PC-3 (cell line): ENCODE measurements at regions not wholly inside any gene's neighbourhood (a gene's known extent, or its start where the extent isn't known, plus 50 kb on each side); places are given as distances from the start of the nearest gene placed in this dataset.

ENCODE experiments used
- ATAC-seq: fragments of 200-7000 bp; cut with Tn5 transposase; 2 replicates; pipeline ENCODE4 v1.9.1; 2020; ENCODE audit warnings: mild to moderate bottlenecking, moderate library complexity
- BruUV-seq: library from RNA; stranded (reverse); fragments of 400-500 nt; replicated peaks from 2 replicates; lab custom pipeline; 2021; lab: Mats Ljungman, UMichigan
- CTCF ChIA-PET: fragments of 300-600 bp; sonication (Branson Sonifier 250); formaldehyde crosslinking; loops from one replicate; lab custom pipeline; 2022; ENCODE audit warnings: antibody characterized with exemption; lab: Charles Lee
- POLR2A ChIA-PET: fragments of 300-600 bp; sonication (Branson Sonifier 250); formaldehyde crosslinking; loops from one replicate; lab custom pipeline; 2022; ENCODE audit warnings: antibody characterized with exemption; ENCODE audit not compliant: unreplicated experiment; lab: Charles Lee
- DNase-seq: peaks from one replicate; pipeline ENCODE4 v3.0.0-alpha.2; 2015
- H2AFZ ChIP-seq: fragments of 300-600 bp; sonication (generic); 2 replicates; pipeline ENCODE4 v1.6.0; 2016; ENCODE audit warnings: antibody characterized with exemption, low read length
- H3F3A ChIP-seq: fragments of 300-600 bp; sonication (generic); one replicate; pipeline ENCODE4 v1.6.0; 2017; ENCODE audit warnings: antibody characterized with exemption, low read length, control low read depth, mild to moderate bottlenecking; ENCODE audit not compliant: unreplicated experiment
- H3K27ac ChIP-seq: fragments of 300-600 bp; sonication (generic); 2 replicates; pipeline ENCODE4 v1.5.1; 2016; ENCODE audit warnings: mild to moderate bottlenecking, low read length
- H3K27me3 ChIP-seq: fragments of 300-600 bp; sonication (generic); 2 replicates; pipeline ENCODE4 v1.6.1; 2016; ENCODE audit warnings: low read length, mixed read lengths
- H3K36me3 ChIP-seq: fragments of 300-600 bp; sonication (generic); 2 replicates; pipeline ENCODE4 v1.6.1; 2016; ENCODE audit warnings: low read depth, mixed run types, low read length, mixed read lengths
- H3K4me1 ChIP-seq: fragments of 300-600 bp; sonication (generic); 2 replicates; pipeline ENCODE4 v1.5.1; 2016; ENCODE audit warnings: low read length; ENCODE audit not compliant: insufficient read depth
- H3K4me2 ChIP-seq: fragments of 300-600 bp; sonication (generic); 2 replicates; pipeline ENCODE4 v1.6.0; 2016; ENCODE audit warnings: low read length
- H3K4me3 ChIP-seq: fragments of 300-600 bp; sonication (generic); 2 replicates; pipeline ENCODE4 v1.5.1; 2016; ENCODE audit warnings: mild to moderate bottlenecking, low read length, mixed read lengths
- H3K79me2 ChIP-seq: fragments of 300-600 bp; sonication (generic); 2 replicates; pipeline ENCODE4 v1.6.1; 2017; ENCODE audit warnings: low read length, mixed read lengths
- H3K9ac ChIP-seq: fragments of 300-600 bp; sonication (generic); 2 replicates; pipeline ENCODE4 v1.6.0; 2016; ENCODE audit warnings: mild to moderate bottlenecking, low read length
- H3K9me2 ChIP-seq: fragments of 300-600 bp; sonication (generic); replicated peaks from 2 replicates; pipeline ENCODE4 v1.6.1; 2016; ENCODE audit warnings: mixed run types, low read length, mixed read lengths
- H3K9me3 ChIP-seq: fragments of 300-600 bp; sonication (generic); 2 replicates; pipeline ENCODE4 v1.6.1; 2016; ENCODE audit warnings: low read length, mixed read lengths
- H4K20me1 ChIP-seq: fragments of 300-600 bp; sonication (generic); 2 replicates; pipeline ENCODE4 v1.6.1; 2016; ENCODE audit warnings: low read length, mixed read lengths
- EZH2 ChIP-seq: fragments of 300-600 bp; sonication (generic); IDR thresholded peaks from one replicate; pipeline ENCODE4 v1.6.1; 2017; ENCODE audit warnings: antibody characterized with exemption, mild to moderate bottlenecking, low read length; ENCODE audit not compliant: unreplicated experiment
- EZH2phosphoT487 ChIP-seq: fragments of 300-600 bp; sonication (generic); IDR thresholded peaks from 2 replicates; pipeline ENCODE4 v1.6.1; 2018; ENCODE audit warnings: mild to moderate bottlenecking, antibody characterized with exemption, low read length, borderline replicate concordance
- intact Hi-C: fragments of 100-400 bp; cut with micrococcal nuclease; formaldehyde crosslinking; loops from 2 replicates; pipeline ENCODE4 v1.9.0; 2023
- TF ChIP-seq, protein P1 (sequence below): fragments of 300-600 bp; sonication (generic); conservative IDR thresholded peaks from 2 replicates; pipeline ENCODE4 v1.5.1; 2017; ENCODE audit warnings: antibody characterized with exemption, low read depth, mild to moderate bottlenecking, low read length

DNA sequence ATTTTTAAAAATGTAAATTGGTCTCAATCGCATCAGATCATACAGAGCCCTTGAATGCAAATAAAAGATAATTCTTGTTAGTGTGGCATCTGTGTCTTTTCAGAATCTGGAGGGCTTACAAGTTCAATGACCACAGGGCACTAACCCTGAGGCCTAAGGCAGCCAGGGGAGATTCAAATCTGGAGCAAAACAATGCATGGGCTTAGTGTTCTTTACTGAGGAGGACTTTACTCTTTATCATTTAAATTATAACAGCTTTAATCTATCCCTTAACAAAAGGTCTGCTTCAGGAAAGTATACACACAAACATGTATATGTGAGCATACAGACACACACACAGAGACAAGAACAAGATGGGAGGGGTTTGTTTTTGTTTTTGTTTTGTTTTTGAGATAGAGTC is 51.0 kb upstream of the NSUN7 start:
- Histone ChIP-seq H3K9me3 (no peaks in the 10 kb centered on the region), H3K4me1 (no peaks in the 10 kb centered on the region; the same call in 1 of the 2 replicates), H3K9me2 (no peaks in the 10 kb centered on the region), H3K9ac (no peak overlapping the region), H4K20me1 (no peaks in the 10 kb centered on the region), H3K79me2 (no peaks in the 10 kb centered on the region), H2AFZ (no peak overlapping the region), H3K4me2 (no peak overlapping the region), H3K36me3 (no peaks in the 10 kb centered on the region), H3K27ac (no peak overlapping the region), H3K27me3 (no peaks in the 10 kb centered on the region), H3F3A (no peaks in the 10 kb centered on the region), H3K4me3 (no peak overlapping the region)
- no TSS peak for BruUV-seq
- DNase-seq (no peak), ATAC-seq (no peak)
- ChIA-PET POLR2A (no interaction called here), CTCF (no interaction called here)
- intact Hi-C loops, result no loop called here
- TF ChIP-seq EZH2, result no peak

DNA sequence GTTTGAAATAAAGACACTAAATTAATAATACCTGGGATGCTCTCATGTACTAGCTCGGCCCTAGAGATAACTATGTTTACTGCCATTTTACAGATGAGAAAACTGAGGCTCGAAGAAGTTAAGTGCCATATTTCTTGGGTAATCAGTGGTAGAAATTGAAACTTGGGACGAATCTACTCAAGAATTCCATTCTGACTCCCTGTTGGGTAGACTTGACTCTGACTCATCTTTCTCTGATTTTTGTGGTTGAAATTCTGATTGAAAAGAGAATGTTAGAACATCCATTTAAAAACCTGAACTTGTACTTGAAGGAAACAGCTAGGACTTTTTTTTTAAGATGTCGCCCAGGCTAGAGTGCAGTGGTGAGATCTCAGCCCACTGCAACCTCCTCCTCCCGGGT is 50.1 kb upstream of the NSUN7 start:
- DNase-seq (peak; percentile 22), ATAC-seq (no peak)
- no peak overlapping the region for H3K9ac ChIP-seq
- H3K4me1 ChIP-seq, result no peaks in the 10 kb centered on the region; the same call in 1 of the 2 replicates
- no peaks in the 10 kb centered on the region for H3K36me3 ChIP-seq
- no peaks in the 10 kb centered on the region for H3F3A ChIP-seq
- no peaks in the 10 kb centered on the region for H3K79me2 ChIP-seq
- CTCF ChIA-PET, result no interaction called here
- POLR2A ChIA-PET, result no interaction called here
- intact Hi-C loops, result no loop called here
- H4K20me1 ChIP-seq, result no peaks in the 10 kb centered on the region
- no peak overlapping the region for H3K4me2 ChIP-seq
- H3K27me3 ChIP-seq, result no peaks in the 10 kb centered on the region
- no TSS peak for BruUV-seq
- H3K27ac ChIP-seq, result no peak overlapping the region
- H3K4me3 ChIP-seq, result no peak overlapping the region
- H3K9me2 ChIP-seq, result no peaks in the 10 kb centered on the region
- no peak overlapping the region for H2AFZ ChIP-seq
- no peaks in the 10 kb centered on the region for H3K9me3 ChIP-seq
- no peak for TF ChIP-seq EZH2
- TF ChIP-seq, protein P1, sequence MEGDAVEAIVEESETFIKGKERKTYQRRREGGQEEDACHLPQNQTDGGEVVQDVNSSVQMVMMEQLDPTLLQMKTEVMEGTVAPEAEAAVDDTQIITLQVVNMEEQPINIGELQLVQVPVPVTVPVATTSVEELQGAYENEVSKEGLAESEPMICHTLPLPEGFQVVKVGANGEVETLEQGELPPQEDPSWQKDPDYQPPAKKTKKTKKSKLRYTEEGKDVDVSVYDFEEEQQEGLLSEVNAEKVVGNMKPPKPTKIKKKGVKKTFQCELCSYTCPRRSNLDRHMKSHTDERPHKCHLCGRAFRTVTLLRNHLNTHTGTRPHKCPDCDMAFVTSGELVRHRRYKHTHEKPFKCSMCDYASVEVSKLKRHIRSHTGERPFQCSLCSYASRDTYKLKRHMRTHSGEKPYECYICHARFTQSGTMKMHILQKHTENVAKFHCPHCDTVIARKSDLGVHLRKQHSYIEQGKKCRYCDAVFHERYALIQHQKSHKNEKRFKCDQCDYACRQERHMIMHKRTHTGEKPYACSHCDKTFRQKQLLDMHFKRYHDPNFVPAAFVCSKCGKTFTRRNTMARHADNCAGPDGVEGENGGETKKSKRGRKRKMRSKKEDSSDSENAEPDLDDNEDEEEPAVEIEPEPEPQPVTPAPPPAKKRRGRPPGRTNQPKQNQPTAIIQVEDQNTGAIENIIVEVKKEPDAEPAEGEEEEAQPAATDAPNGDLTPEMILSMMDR, result no peak
- TF ChIP-seq EZH2phosphoT487, result no peak
